GM12874 (cell line): ENCODE measurements at regions not wholly inside any gene's neighbourhood (a gene's known extent, or its start where the extent isn't known, plus 50 kb on each side); places are given as distances from the start of the nearest gene placed in this dataset.

ENCODE experiments used
- CTCF ChIP-seq: IDR thresholded peaks from 2 replicates; pipeline ENCODE4 v1.5.1; 2011; ENCODE audit warnings: low read depth, mild to moderate bottlenecking, control low read depth, low read length, moderate library complexity; ENCODE audit not compliant: insufficient read depth

- TF ChIP-seq CTCF: no peak
Observed at GRCh38 chr5:98982880-98983279, 54.1 kb upstream of the CHD1 start.
